Inflammatory macrophage (primary cell): ENCODE measurements at regions not wholly inside any gene's neighbourhood (a gene's known extent, or its start where the extent isn't known, plus 50 kb on each side); places are given as distances from the start of the nearest gene placed in this dataset.

Experiments
- DNase-seq, 2 donors: peaks; one replicate each; pipeline ENCODE4 v3.0.0-alpha.2; 2020 to 2022

GRCh38 chr18:78639006-78639950 is 340.3 kb upstream of the SALL3 start:
- DNase-seq, result no peak

GRCh38 chr18:78640246-78640995 is 339.2 kb upstream of the SALL3 start:
- DNase-seq, result peak in 1 of 2 donors; percentile 13

- DNase-seq, result peak; percentile 62 to 73
These were observed 337.9 kb upstream of the SALL3 start for GRCh38 chr18:78641689-78642231.

GRCh38 chr18:78642296-78642951 is 337.2 kb upstream of the SALL3 start:
- DNase-seq, result no peak

- DNase-seq, result peak; percentile 88 to 95
These were observed 336.6 kb upstream of the SALL3 start for GRCh38 chr18:78643004-78643403.

GRCh38 chr18:78643981-78644380 is 335.6 kb upstream of the SALL3 start:
- DNase-seq, result no peak

- DNase-seq, result no peak
These were observed 334.4 kb upstream of the SALL3 start for GRCh38 chr18:78645216-78645615.

GRCh38 chr18:78647018-78647417 is 332.6 kb upstream of the SALL3 start:
- no peak for DNase-seq

- no peak for DNase-seq
These were observed 330.2 kb upstream of the SALL3 start for GRCh38 chr18:78649421-78649820.

- DNase-seq, result no peak
These were observed 328.7 kb upstream of the SALL3 start for GRCh38 chr18:78650926-78651325.

- DNase-seq, result no peak
These were observed 327.5 kb upstream of the SALL3 start for GRCh38 chr18:78652001-78652545.

- no peak for DNase-seq
These were observed 323.7 kb upstream of the SALL3 start for GRCh38 chr18:78655921-78656320.

- no peak for DNase-seq
These were observed 323.2 kb upstream of the SALL3 start for GRCh38 chr18:78656346-78656925.

GRCh38 chr18:78658531-78658930 is 321.1 kb upstream of the SALL3 start:
- no peak for DNase-seq

- DNase-seq, result no peak
These were observed 320.6 kb upstream of the SALL3 start for GRCh38 chr18:78659057-78659456.

- DNase-seq, result no peak
These were observed 319.9 kb upstream of the SALL3 start for GRCh38 chr18:78659748-78660147.

GRCh38 chr18:78660311-78660710 is 319.3 kb upstream of the SALL3 start:
- DNase-seq, result no peak

GRCh38 chr18:78661316-78661715 is 318.3 kb upstream of the SALL3 start:
- no peak for DNase-seq

- no peak for DNase-seq
These were observed 316.7 kb upstream of the SALL3 start for GRCh38 chr18:78662879-78663278.

- no peak for DNase-seq
These were observed 315.6 kb upstream of the SALL3 start for GRCh38 chr18:78664048-78664447.

GRCh38 chr18:78664848-78665247 is 314.8 kb upstream of the SALL3 start:
- DNase-seq, result no peak

GRCh38 chr18:78665644-78666043 is 314.0 kb upstream of the SALL3 start:
- DNase-seq, result no peak
